Activated CD8-positive, alpha-beta memory T cell treated with anti-CD3 and anti-CD28 coated beads for 36 hours (primary cell): ENCODE measurements at regions not wholly inside any gene's neighbourhood (a gene's known extent, or its start where the extent isn't known, plus 50 kb on each side); places are given as distances from the start of the nearest gene placed in this dataset.

Source experiments
- CTCF ChIA-PET: fragments of 350-600 bp; sonication (Branson Sonifier 250); formaldehyde crosslinking; loops from one replicate; lab custom pipeline; 2021; ENCODE audit warnings: antibody characterized with exemption; lab: Charles Lee
- POLR2A ChIA-PET: fragments of 350-600 bp; sonication (Branson Sonifier 250); formaldehyde crosslinking; loops from one replicate; lab custom pipeline; 2021; ENCODE audit warnings: antibody characterized with exemption; lab: Charles Lee

GRCh38 chr16:79500866-79501265, 99.7 kb downstream of the MAF start:
- ChIA-PET CTCF (no interaction called here), POLR2A (no interaction called here)

DNA sequence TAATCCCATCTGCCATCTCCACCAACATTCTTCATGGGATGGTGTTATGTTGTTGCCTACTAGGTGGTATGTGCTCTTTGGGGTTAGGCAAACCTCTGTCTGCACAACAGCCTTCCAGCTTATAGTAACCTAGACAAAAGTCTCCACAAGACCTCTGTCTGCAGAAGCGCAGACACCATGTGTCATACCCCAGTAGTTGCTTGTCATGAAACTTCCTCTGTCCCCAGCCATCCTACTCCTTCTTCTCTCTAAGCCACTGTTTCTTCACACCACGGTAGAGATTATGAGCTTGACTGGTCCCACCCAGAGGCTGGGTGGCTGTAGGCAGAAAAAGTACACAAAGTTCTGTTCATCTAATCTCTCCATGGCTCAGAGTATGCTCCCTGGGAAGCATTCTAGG, 100.3 kb downstream of the MAF start:
- ChIA-PET POLR2A (no interaction called here), CTCF (no interaction called here)

DNA sequence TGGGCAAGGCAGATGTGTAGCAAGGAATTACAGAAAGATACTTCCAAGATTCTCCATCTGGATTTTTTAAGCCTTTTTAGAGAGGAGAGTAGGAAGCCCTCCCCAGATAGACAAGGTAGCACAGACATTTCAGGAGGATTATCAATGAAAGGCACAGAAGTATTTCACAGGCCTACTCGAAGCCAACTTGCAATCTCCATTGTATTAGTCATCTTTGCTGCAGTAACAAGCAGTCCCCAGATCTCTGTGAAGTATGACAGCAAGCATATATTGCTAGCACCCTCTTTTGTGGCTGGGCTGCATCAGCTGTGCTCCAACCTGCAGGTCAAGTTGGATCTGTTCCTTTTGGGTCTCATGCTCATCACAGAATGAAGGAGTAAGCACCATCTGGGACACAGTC, 101.6 kb downstream of the MAF start:
- CTCF ChIA-PET, result no interaction called here
- POLR2A ChIA-PET, result no interaction called here

GRCh38 chr16:79497606-79498350, 102.8 kb downstream of the MAF start:
- CTCF ChIA-PET, result no interaction called here
- POLR2A ChIA-PET, result no interaction called here

DNA sequence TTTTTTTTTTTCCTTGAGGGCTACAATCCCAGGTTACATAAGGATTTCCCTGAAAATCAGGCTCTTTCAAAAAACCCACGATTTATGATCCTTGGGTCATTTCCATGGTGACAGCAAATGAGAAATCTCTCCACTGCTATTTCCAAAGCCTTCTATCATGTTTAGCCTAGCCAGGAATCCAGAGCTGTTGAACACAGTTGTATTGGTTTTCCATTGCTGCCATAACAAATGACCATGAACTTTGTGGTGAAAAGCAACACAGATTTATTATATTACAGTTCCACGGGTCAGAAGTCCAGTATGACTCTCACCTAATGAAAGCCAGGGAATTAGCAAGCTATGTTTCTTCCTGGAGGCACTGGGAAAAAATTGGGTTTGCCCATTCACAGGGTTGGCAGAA, 106.6 kb downstream of the MAF start:
- ChIA-PET POLR2A (no interaction called here), CTCF (no interaction called here)

DNA sequence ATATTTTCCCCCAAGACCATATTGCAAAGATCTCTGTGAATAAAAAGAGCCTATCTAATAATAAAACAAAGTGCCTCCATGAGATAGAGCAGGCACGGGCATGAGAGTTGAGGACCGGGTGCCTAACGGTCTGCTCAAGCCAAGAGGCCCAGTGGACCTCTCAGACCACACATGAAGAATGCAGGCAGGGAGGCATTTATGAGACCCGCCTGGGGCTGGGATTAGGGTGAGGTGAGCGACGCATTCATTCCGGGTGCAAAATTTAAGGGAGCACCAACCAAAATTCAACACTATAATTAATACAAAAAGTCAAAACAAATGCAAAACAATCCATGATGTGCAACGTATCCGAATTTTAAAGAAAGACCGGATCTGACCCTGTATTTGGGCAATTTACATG, 108.5 kb downstream of the MAF start:
- ChIA-PET POLR2A (no interaction called here), CTCF (interaction anchor here (0.6 kb wide), 1 partner anchor 64 kb away, joined by 3 read pairs; no protein-coding TSS in a partner anchor)

- POLR2A ChIA-PET, result no interaction called here
- CTCF ChIA-PET, result no interaction called here
Observed at GRCh38 chr16:79485020-79485419, 115.5 kb downstream of the MAF start.

DNA sequence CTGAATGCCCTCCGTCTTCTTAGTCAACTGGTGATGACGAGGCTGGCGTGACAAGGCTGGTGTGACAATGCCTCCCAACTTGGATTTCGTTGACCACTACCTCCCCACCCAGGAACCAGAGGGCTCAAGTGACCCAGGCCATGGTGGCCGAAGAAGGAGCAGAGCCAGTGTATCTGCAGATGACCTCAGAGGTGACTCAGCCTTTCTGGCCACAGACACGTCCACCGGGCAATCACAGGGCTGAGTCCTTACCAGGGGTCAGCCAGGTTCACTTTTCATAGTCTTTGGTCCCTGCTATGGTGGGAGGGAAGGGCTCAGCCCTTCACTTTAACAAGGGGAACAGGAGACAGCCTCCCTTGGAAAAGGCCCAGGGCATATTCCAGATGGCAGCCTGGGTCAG, 116.3 kb downstream of the MAF start:
- ChIA-PET CTCF (no interaction called here), POLR2A (no interaction called here)

DNA sequence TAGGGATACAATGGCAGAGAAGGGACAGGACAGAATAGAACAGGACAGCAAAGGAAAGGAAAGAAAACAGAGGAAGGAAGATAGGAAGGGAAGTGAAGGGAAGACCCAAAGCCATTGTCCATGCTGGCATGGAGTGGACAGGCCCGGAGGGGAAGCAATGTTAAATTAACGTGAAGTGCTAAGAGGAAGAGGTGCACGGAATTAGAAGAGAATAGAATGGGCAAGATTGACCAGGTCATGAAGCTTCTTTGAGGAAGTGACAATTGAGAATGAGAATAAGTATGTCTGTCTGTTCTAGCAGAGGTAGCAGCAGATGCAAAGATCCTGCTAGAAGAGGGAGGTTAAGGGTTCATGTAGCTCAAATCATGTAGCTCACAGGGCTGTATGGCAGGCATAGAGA, 117.2 kb downstream of the MAF start:
- ChIA-PET POLR2A (no interaction called here), CTCF (no interaction called here)

GRCh38 chr16:79482011-79482410, 118.5 kb downstream of the MAF start:
- ChIA-PET CTCF (no interaction called here), POLR2A (no interaction called here)

DNA sequence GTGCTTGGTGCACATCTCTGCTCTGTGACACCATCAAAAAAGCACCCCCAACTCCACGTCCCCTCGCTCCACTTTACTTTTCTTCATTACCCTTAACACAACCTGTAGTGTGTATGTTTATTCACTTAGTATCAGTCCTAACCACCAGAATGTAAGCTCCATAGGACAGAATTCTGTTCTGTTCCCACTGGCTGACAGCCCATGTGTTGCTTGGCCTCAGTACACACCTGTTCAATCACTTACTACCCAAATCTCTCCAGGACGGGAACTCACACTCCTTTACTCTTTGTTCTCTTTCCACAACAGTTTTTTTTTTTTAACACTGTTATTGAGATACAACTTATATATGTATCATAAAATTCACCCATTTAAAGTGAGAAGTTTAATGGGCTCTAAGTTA, 119.6 kb downstream of the MAF start:
- ChIA-PET CTCF (no interaction called here), POLR2A (no interaction called here)

DNA sequence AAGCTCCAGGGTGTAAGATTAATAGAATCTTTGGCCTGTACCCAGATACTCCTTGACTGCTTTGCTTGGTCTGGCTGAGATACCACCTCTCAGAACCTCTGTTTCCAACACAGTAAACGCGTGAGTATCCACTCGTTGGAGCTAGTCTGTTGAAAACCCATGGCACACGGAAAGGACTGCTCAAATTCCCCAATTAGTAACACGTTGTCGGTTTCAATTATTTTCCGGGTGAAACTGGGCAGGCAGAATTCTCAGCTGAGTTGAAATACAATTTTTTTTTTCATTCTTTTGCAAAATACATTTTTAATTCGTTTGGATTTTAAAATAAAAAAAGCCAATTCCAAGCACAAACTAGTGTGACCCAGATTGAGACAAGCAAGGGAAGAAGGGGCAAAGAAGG, 120.5 kb downstream of the MAF start:
- ChIA-PET POLR2A (no interaction called here), CTCF (no interaction called here)

DNA sequence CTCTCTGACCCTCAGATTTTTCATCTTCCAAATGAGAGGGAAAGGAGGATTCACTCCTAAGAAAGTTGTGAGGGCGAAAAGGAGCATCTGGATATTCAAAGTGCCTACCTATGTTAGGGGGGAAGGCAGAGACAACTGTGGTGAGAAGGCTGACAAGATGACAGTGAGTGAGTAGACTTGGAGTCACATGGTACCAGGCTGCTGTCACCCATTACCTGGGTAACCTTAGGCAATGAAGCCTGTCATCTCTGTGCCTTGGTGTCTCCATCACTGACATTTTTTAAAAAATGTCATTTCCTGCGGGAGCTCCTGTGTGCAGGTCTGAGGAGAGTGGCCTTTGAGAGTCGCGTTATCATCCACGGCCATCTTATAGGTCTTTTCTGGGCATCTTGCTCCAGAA, 124.0 kb downstream of the MAF start:
- POLR2A ChIA-PET, result no interaction called here
- CTCF ChIA-PET, result no interaction called here

- POLR2A ChIA-PET, result no interaction called here
- CTCF ChIA-PET, result no interaction called here
Observed at GRCh38 chr16:79475841-79476240, 124.7 kb downstream of the MAF start.

DNA sequence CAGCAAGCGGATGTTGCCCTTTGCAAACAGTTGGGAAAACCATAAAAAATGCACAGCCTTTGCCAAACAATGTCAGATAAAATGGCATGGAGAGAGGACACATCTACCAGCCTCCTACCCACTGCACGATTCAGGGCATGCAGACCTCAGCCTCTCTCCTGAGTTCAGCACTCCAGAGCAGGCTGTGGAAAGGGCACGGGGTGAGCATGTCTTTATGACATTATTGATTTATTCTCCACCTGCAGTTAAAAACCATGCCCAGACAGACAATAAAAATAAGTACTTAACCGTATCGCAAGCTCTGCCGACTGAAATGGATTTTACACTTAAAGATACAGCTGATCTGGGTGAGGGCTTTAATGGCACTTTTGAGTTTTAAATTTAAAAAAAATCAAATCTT, 127.1 kb downstream of the MAF start:
- CTCF ChIA-PET, result no interaction called here
- POLR2A ChIA-PET, result no interaction called here

- ChIA-PET CTCF (interaction anchor here (0.8 kb wide), 1 partner anchor 45 kb away, joined by 3 read pairs; no protein-coding TSS in a partner anchor), POLR2A (no interaction called here)
Observed at GRCh38 chr16:79472426-79472825, 128.1 kb downstream of the MAF start.

DNA sequence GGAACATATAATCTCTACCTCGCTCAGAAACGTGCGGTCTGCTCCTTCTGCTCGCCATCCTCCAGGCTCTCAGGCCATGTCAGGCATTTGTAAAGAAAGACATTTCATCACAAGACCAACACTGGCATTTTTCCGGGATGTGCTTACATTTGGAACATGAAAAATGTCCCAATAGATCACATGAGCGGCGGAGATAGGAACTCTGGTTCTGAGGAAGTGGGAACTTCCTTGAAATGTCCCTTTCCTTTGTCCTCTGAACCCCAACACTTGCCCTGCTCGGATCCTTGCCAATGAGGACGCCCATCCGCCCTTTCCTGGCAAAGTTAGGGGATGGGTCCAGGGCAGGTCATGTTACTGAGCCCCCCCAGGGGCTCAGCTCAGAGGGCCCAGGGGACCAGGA, 130.5 kb downstream of the MAF start:
- CTCF ChIA-PET, result no interaction called here
- POLR2A ChIA-PET, result no interaction called here

DNA sequence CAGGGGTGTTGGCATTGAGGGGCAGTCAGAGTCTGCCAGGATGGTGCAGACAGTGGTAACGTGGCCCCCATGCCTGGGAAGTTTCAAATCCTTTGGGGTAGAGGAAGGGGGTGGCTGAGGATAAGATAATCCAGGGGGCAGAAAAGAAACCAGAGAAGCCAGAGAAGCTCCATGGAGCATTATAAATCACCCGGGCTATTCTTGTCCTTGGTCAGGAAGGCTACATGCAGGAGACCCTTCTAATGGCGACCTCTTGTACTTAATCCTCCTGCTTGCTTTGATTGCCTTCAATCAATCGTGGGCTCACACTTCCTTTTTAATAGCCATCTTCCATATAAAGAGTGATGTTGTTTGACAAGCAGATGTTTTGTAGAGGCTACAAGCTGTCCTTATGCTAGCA, 131.9 kb downstream of the MAF start:
- ChIA-PET POLR2A (no interaction called here), CTCF (interaction anchor here (0.8 kb wide), 1 partner anchor 49 kb away, joined by 3 read pairs; no protein-coding TSS in a partner anchor)

- ChIA-PET POLR2A (no interaction called here), CTCF (interaction anchor here (0.8 kb wide), 1 partner anchor 49 kb away, joined by 3 read pairs; no protein-coding TSS in a partner anchor)
Observed at GRCh38 chr16:79468121-79468552, 132.4 kb downstream of the MAF start.

GRCh38 chr16:79466111-79466510, 134.4 kb downstream of the MAF start:
- CTCF ChIA-PET, result no interaction called here
- POLR2A ChIA-PET, result no interaction called here

- ChIA-PET CTCF (no interaction called here), POLR2A (interaction anchor here (0.6 kb wide), 1 partner anchor 414 kb away, joined by 3 read pairs; no protein-coding TSS in a partner anchor)
Observed at GRCh38 chr16:79463841-79464240, 136.7 kb downstream of the MAF start.

DNA sequence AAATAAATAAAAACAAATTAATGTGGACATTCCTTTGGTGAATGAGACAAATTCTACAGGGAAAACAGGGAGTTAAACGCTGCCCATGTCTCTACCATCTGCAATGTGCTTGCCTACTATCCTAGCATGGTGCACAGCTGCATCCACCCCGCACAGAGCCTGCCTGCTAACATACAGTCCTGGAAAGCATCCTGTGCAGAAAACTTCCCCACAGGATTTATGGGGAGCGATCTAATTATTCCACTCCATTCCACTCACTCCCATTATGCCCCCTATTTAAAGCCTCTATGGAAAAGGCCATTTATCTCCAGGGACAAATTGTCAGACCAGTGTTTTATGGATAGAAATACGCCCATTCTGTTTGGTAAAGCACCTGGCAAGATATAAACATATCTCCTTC, 144.5 kb downstream of the MAF start:
- ChIA-PET CTCF (no interaction called here), POLR2A (no interaction called here)
